Liver (tissue), 3 donors: ENCODE measurements at regions not wholly inside any gene's neighbourhood (a gene's known extent, or its start where the extent isn't known, plus 50 kb on each side); places are given as distances from the start of the nearest gene placed in this dataset.

Source experiments
- CTCF ChIP-seq: fragments of 150-350 bp; IDR thresholded peaks from 2 replicates; pipeline ENCODE4 v1.5.1; 2017; ENCODE audit warnings: improper control_type of control experiment, low read depth, low read length; ENCODE audit not compliant: missing input control
- GABPA ChIP-seq, 2 donors: IDR thresholded peaks in 1 of 2; conservative IDR thresholded peaks in 1 of 2; 2 replicates each; pipeline ENCODE4 v1.6.1; 2016; ENCODE audit warnings: antibody characterized with exemption in 2 of 2, mild to moderate bottlenecking in 1 of 2, moderate library complexity in 1 of 2
- HNF4G ChIP-seq: IDR thresholded peaks from 2 replicates; pipeline ENCODE4 v1.6.1; 2016; ENCODE audit warnings: antibody characterized with exemption
- NR2F2 ChIP-seq: IDR thresholded peaks from 2 replicates; pipeline ENCODE4 v1.6.1; 2016; ENCODE audit warnings: antibody characterized with exemption
- RAD21 ChIP-seq, 2 donors: IDR thresholded peaks; 2 replicates each; pipeline ENCODE4 v1.6.1; 2016; ENCODE audit warnings: antibody characterized with exemption in 2 of 2, mild to moderate bottlenecking in 2 of 2
- RXRA ChIP-seq, 2 donors: IDR thresholded peaks; 2 replicates each; pipeline ENCODE4 v1.6.1; 2017 to 2018; ENCODE audit warnings: antibody characterized with exemption in 2 of 2, mild to moderate bottlenecking in 1 of 2
- SP1 ChIP-seq: IDR thresholded peaks from 2 replicates; pipeline ENCODE4 v1.6.1; 2018; ENCODE audit warnings: antibody characterized with exemption, mild to moderate bottlenecking
- TAF1 ChIP-seq: conservative IDR thresholded peaks from 2 replicates; pipeline ENCODE4 v1.6.1; 2016; ENCODE audit warnings: antibody characterized with exemption, mild to moderate bottlenecking
- ZBTB33 ChIP-seq: IDR thresholded peaks from 2 replicates; pipeline ENCODE4 v1.6.1; 2016; ENCODE audit warnings: antibody characterized with exemption
- TF ChIP-seq, protein P1 (sequence below): IDR thresholded peaks from 2 replicates; pipeline ENCODE4 v1.6.1; 2016; ENCODE audit warnings: antibody characterized with exemption
- donor health status: healthy.
- donor health status: healthy.

- TF ChIP-seq CTCF (no peak), SP1 (no peak), RAD21 (IDR thresholded peaks at IDR 0.05) (no peak), ZBTB33 (no peak), RXRA (IDR thresholded peaks at IDR 0.05) (no peak), TAF1 (no peak), HNF4G (no peak), GABPA (IDR thresholded peaks at IDR 0.05 in 1 of 2, conservative IDR thresholded peaks at IDR 0.05 in 1 of 2) (no peak), NR2F2 (no peak)
- TF ChIP-seq, protein P1, sequence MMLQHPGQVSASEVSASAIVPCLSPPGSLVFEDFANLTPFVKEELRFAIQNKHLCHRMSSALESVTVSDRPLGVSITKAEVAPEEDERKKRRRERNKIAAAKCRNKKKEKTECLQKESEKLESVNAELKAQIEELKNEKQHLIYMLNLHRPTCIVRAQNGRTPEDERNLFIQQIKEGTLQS: no peak
Measured at GRCh38 chr7:26074919-26075318, 77.1 kb upstream of the NFE2L3 start.
